Hindlimb muscle (tissue), 1 donor: ENCODE measurements at regions not wholly inside any gene's neighbourhood (a gene's known extent, or its start where the extent isn't known, plus 50 kb on each side); places are given as distances from the start of the nearest gene placed in this dataset.
"Not testable (repeated sequence)": the region's sequence is repeated elsewhere in the genome, so short reads cannot be mapped to it uniquely, and the experiment has no call there.

ENCODE experiments used
- DNase-seq: peaks from one replicate; pipeline ENCODE4 v3.0.0-alpha.2; 2013

DNA sequence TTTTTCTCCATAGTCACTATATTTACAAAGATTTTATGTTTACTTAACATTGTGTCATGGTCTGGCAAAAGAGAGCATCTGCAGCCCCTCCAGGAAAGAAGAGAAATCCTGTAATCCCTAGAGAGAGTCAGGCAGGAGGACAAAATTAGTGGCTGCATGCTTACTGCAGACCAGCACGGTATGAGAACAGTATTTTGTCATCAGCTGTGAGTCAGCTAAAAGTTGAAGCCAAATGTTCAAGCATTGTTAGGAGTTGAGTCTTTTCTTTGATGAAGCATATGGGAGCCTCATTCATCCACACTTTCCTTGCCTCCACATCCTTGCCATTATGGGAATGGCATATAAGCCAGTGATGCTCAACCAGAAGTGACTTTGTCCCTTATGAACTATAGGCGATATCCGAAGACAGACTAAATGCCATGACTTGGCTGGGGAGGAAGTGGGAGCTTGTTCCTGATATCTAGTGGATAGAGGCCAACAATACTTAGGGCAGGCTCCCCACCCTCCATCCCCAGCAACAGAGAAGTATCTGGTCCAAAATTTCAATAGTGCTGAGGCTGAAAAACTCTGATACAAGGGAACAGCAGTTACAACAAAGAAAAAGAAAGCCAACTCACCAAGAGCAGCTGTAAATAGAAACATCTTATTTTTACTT, 112.0 kb upstream of the OR5AK2 start:
- no peak for DNase-seq

DNA sequence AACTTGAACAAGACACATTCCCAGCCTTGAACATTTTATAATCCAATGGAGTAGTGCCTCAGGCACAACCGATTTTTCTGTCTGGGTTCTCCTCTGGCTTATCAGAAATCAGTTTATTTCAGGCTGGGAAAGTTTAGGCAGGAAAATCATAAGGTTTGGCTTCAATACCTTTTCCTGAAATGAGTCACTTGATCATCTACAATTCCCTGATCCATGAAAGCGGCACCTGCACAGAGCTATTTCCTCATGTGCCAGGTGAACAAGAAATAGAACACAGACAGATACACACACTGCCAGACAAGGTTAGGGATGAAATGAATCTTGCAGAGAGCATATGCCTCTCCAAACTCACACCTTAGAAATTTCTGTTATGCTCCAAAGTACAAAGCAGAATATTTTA, 106.7 kb upstream of the OR9G4 start:
- DNase-seq: no peak

- no peak for DNase-seq
These were observed 103.6 kb upstream of the OR9G4 start for GRCh38 chr11:56852131-56852530.

DNA sequence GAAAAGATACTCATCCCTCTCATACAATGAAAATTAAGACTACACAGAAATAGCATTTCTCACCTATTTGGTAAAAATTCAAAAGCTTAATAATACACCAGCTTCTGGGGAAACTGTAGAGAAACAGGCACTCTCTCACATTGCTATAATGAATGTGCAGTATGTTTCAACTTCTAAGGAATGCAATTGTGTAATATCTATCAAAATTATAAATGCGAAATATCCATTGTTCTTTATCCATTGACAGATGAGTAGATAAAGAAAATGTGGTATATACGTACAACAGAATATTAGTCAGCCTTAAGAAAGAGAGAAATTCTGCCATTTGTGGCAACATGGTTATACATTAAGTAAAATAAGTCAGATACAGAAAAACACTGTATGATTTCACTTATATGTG, 101.4 kb upstream of the OR9G4 start:
- DNase-seq: no peak

- DNase-seq: no peak
These were observed 100.8 kb upstream of the OR9G4 start for GRCh38 chr11:56849250-56849649.

GRCh38 chr11:56848141-56848809, 99.8 kb upstream of the OR9G4 start:
- no peak for DNase-seq

DNA sequence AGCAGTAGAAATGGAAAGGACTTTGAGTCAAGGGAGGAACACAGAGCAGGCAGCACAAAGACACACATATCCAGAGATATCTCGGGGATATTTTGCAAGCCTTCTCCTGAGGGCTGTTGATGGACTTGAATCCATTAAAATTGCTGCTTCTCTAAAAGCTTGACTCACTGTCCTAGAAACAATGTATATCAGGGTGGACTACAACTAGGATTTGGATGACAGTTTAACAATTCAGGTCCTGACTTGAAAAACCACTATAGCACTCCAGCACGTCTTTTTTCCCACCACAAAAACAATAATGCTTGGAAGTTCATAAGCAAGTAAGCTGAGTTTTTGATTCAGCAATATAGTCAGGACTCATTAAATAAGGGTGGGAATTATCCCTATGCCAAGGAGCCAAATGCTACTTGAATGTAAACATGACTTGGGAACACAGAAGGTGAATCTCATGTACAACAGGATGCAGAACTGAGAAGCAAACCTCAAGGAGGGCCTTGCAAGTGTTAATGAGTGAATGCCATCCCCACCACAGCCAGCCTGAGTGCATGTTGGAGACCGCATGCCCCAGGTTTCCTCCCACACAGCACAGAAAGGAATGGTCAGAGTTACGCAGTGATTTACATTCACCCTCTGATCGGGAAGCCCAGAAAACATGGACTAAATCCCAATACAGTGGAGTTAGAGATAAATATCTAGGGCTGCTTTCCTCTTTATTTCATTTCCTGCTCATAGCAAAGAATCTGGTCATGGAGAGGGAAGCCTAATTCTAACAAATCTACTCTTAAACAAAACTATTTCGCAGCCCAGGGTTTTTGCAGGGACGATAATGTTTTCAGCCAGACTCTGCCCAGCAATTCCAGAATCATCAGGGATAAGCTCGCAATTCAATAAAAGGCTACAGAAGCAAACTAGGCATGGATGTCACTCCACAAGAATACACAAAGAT, 98.4 kb upstream of the OR9G4 start:
- DNase-seq: no peak

GRCh38 chr11:56845121-56845732, 96.7 kb upstream of the OR9G4 start:
- no peak for DNase-seq

DNA sequence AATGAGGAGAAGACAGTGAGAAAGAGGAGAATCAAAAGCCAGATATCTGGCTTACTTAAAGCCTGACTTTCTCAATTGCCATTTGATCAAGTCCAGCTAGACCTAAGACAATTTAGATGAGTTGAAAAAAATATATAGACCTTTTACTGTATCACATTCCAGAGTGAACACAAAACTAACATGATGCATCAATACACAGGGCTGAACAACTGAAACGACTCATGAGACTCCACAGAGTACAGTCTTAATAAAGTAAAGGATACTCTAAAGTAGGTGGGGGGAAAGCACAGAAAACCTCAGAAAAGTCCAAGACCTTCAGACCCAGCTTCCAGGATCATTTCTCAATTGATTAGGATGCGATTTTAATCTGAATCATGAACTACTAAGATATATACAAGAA, 95.3 kb upstream of the OR9G4 start:
- no peak for DNase-seq

- DNase-seq: no peak
These were observed 94.6 kb upstream of the OR9G4 start for GRCh38 chr11:56842814-56843794.

DNA sequence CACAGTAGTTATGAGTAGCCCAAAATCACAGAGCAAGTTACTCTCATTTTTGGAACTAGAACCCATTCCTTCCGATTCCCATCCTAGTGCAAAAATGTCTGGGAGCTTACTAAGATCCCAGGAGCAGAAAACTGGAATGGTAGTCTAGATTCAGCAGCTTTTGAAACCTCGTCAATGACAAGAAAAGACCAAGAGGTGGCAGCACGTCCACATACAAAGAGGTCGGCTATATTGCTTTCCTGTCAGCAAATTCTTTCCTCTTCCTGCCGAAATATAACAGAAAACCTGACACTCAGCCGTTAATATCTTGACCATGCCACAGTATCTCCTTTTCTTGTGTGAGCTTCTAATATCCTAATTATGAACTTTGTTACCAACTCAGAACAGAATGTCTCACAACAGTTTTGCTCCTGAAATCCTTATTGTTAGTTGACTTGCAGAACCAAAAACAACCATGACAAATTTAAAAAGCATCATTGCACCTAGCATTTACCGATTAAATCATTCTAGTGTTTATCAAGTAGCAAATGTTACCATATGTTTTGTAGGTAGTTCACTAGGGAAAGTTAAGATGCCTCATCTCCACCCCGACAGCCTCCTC, 92.8 kb upstream of the OR9G4 start:
- DNase-seq: peak; percentile 53

DNA sequence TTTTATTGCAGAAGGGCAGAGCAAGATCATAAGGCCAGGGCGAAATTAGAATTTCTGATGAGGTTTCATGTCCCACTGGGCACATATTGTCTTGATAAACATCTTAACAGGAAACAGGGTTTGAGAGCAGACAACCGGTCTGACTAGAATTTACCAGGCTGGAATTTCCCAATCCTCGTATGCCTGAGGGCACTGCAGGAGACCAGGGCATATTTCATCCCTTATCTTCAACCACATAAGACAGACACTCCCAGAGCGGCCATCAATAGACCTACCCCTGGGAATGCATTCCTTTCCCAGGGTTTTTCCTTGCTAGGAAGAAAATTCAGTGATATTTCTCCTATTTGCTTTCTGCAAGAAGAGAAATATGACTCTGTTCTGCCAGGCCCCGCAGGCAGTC, 78.9 kb upstream of the OR9G4 start:
- DNase-seq: not testable (repeated sequence)

DNA sequence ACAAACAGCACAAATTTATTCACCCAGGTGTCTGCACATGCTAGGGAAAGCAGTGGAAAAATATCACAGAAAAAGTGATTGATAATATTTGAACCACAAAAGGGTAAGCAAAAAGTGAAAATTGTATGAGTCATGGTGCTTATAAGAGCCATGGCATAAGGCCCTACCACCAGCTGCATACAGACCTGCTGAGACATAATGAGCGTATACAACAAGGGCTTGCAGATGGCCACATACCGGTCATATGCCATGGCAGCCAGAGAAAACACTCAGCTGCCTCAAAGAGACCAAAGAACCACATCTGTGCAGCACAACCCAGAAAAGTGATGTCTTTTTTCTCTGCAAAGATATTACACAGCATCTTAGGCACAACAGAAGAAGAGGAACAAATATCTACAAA, 71.4 kb upstream of the OR9G4 start:
- no peak for DNase-seq

- DNase-seq: no peak
These were observed 69.2 kb upstream of the OR9G4 start for GRCh38 chr11:56817661-56818060.

GRCh38 chr11:56816259-56816658, 67.8 kb upstream of the OR9G4 start:
- DNase-seq: no peak

DNA sequence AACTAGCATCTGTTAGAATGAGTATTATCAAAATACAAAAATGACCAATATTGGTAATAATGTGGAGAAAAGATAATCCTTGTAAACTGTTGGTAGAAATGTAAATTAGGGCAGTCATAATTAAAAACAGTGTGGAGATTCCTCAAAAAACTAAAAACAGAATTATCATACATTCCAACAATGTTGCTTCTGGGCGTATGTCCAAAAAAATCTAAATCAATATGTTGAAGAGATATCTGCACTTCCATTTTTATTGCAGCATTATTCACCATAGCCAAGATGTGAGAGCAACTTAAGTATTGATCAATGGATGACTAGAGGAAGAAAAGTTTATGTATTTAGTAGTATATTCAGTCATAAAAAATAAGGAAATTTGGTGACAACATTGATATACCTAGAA, 59.8 kb upstream of the OR9G4 start:
- no peak for DNase-seq

GRCh38 chr11:56799691-56800210, 51.3 kb upstream of the OR9G4 start:
- no peak for DNase-seq
